IMR-90 (cell line): ENCODE measurements at regions not wholly inside any gene's neighbourhood (a gene's known extent, or its start where the extent isn't known, plus 50 kb on each side); places are given as distances from the start of the nearest gene placed in this dataset.

Source experiments
- ATAC-seq: fragments of 200-7000 bp; cut with Tn5 transposase; 2 replicates; pipeline ENCODE4 v1.9.1; 2020; ENCODE audit warnings: low read depth, mild to moderate bottlenecking, moderate library complexity
- BruUV-seq: library from RNA; stranded (reverse); fragments of 400-500 nt; replicated peaks from 2 replicates; lab custom pipeline; 2021; lab: Mats Ljungman, UMichigan
- CTCF ChIA-PET: fragments of 300-600 bp; formaldehyde crosslinking; extraction: SDS; loops from one replicate; lab custom pipeline; 2021; ENCODE audit warnings: antibody characterized with exemption; lab: Yijun Ruan, JAX
- POLR2A ChIA-PET: fragments of 300-600 bp; sonication (Branson Sonifier 250); formaldehyde crosslinking; loops from one replicate; lab custom pipeline; 2022; ENCODE audit warnings: antibody characterized with exemption; ENCODE audit not compliant: unreplicated experiment; lab: Charles Lee
- DNase-seq: peaks from one replicate; pipeline ENCODE4 v3.0.0; 2013
- H2AFZ ChIP-seq: replicated peaks from 2 replicates; pipeline ENCODE3; 2013; ENCODE audit warnings: low read length, mild to moderate bottlenecking; ENCODE audit not compliant: poor library complexity
- H2AK5ac ChIP-seq: 2 replicates; pipeline ENCODE4 v1.6.1; 2013; ENCODE audit warnings: low read depth, low read length, inconsistent platforms
- H2AK9ac ChIP-seq: replicated peaks from 2 replicates; pipeline ENCODE3; 2013; ENCODE audit warnings: mild to moderate bottlenecking, low read depth, low read length, moderate library complexity; ENCODE audit not compliant: poor library complexity
- H2BK120ac ChIP-seq: 2 replicates; pipeline ENCODE4 v1.6.1; 2013; ENCODE audit warnings: low read depth, low read length, inconsistent platforms
- H2BK15ac ChIP-seq: 3 replicates; pipeline ENCODE4 v1.6.1; 2013; ENCODE audit warnings: low read depth, low read length, inconsistent platforms
- H2BK20ac ChIP-seq: 2 replicates; pipeline ENCODE4 v1.6.1; 2013; ENCODE audit warnings: low read depth, mild to moderate bottlenecking, inconsistent platforms, low read length, moderate library complexity
- H2BK5ac ChIP-seq: 2 replicates; pipeline ENCODE4 v1.6.1; 2013; ENCODE audit warnings: mild to moderate bottlenecking, low read depth, low read length, inconsistent platforms; ENCODE audit not compliant: poor library complexity, severe bottlenecking
- H3K14ac ChIP-seq: replicated peaks from 2 replicates; pipeline ENCODE4 v1.6.1; 2013; ENCODE audit warnings: low read depth, low read length, inconsistent platforms
- H3K18ac ChIP-seq: 2 replicates; pipeline ENCODE4 v1.6.1; 2013; ENCODE audit warnings: low read depth, low read length, control low read depth
- H3K23ac ChIP-seq: 2 replicates; pipeline ENCODE4 v1.6.1; 2013; ENCODE audit warnings: low read depth, low read length, inconsistent platforms
- H3K27ac ChIP-seq: 2 replicates; pipeline ENCODE4 v1.5.1; 2013; ENCODE audit warnings: mild to moderate bottlenecking, control low read depth, low read length; ENCODE audit not compliant: insufficient read depth
- H3K27me3 ChIP-seq: 2 replicates; pipeline ENCODE4 v1.6.1; 2013; ENCODE audit warnings: low read length; ENCODE audit not compliant: control insufficient read depth, insufficient read depth
- H3K36me3 ChIP-seq: 2 replicates; pipeline ENCODE4 v1.6.1; 2013; ENCODE audit warnings: low read length, mixed read lengths; ENCODE audit not compliant: control insufficient read depth, insufficient read depth
- H3K4ac ChIP-seq: 2 replicates; pipeline ENCODE4 v1.6.1; 2013; ENCODE audit warnings: low read depth, low read length, inconsistent platforms
- H3K4me1 ChIP-seq: 2 replicates; pipeline ENCODE4 v1.6.1; 2013; ENCODE audit warnings: low read length, mixed read lengths; ENCODE audit not compliant: control insufficient read depth, insufficient read depth
- H3K4me2 ChIP-seq: 2 replicates; pipeline ENCODE4 v1.6.1; 2013; ENCODE audit warnings: low read depth, mild to moderate bottlenecking, control low read depth, low read length, moderate library complexity
- H3K4me3 ChIP-seq: 2 replicates; pipeline ENCODE4 v1.5.1; 2013; ENCODE audit warnings: low read depth, mild to moderate bottlenecking, control low read depth, low read length, moderate library complexity; ENCODE audit not compliant: insufficient read depth
- H3K56ac ChIP-seq: 2 replicates; pipeline ENCODE4 v1.6.1; 2013; ENCODE audit warnings: low read length, inconsistent platforms; ENCODE audit not compliant: insufficient read depth; ENCODE audit errors: extremely low read depth
- H3K79me1 ChIP-seq, 2 experiments: 2 replicates each; pipeline ENCODE4 v1.6.1; 2013; ENCODE audit warnings: low read length in 2 of 2, inconsistent platforms in 1 of 2, low read depth in 1 of 2
- H3K9ac ChIP-seq: 2 replicates; pipeline ENCODE4 v1.6.1; 2013; ENCODE audit warnings: low read depth, low read length, control low read depth
- H3K9me1 ChIP-seq: 2 replicates; pipeline ENCODE4 v1.6.1; 2013; ENCODE audit warnings: low read length, inconsistent platforms; ENCODE audit not compliant: insufficient read depth
- H3K9me3 ChIP-seq: 2 replicates; pipeline ENCODE4 v1.6.1; 2013; ENCODE audit warnings: low read length; ENCODE audit not compliant: control insufficient read depth, insufficient read depth
- H4K20me1 ChIP-seq: 2 replicates; pipeline ENCODE4 v1.6.1; 2013; ENCODE audit warnings: low read length, inconsistent platforms; ENCODE audit not compliant: insufficient read depth
- H4K5ac ChIP-seq: 2 replicates; pipeline ENCODE4 v1.6.1; 2013; ENCODE audit warnings: mild to moderate bottlenecking, low read depth, low read length, control low read depth
- H4K8ac ChIP-seq, 2 experiments: 2 replicates each; pipeline ENCODE4 v1.6.1; 2013; ENCODE audit warnings: low read depth in 2 of 2, low read length in 2 of 2, control low read depth in 1 of 2, inconsistent platforms in 1 of 2
- H4K91ac ChIP-seq: 2 replicates; pipeline ENCODE4 v1.6.1; 2013; ENCODE audit warnings: low read depth, low read length, inconsistent platforms; ENCODE audit not compliant: insufficient read depth
- BHLHE40 ChIP-seq: fragments of 150-350 bp; IDR thresholded peaks from 2 replicates; pipeline ENCODE4 v1.6.1; 2016; ENCODE audit warnings: mild to moderate bottlenecking, low read depth, low read length
- CEBPB ChIP-seq: IDR thresholded peaks from 2 replicates; pipeline ENCODE4 v1.6.1; 2012; ENCODE audit warnings: low read depth, low read length, improper control_type of control experiment
- CHD1 ChIP-seq: IDR thresholded peaks from 2 replicates; pipeline ENCODE4 v1.6.1; 2012; ENCODE audit warnings: low read depth, low read length, improper control_type of control experiment
- ELK1 ChIP-seq: fragments of 150-350 bp; IDR thresholded peaks from 2 replicates; pipeline ENCODE4 v1.6.1; 2016; ENCODE audit warnings: low read depth, mild to moderate bottlenecking, low read length, moderate library complexity, borderline replicate concordance
- FOS ChIP-seq: fragments of 150-350 bp; IDR thresholded peaks from 2 replicates; pipeline ENCODE4 v1.6.1; 2016; ENCODE audit warnings: low read depth, low read length
- MAFK ChIP-seq: IDR thresholded peaks from 2 replicates; pipeline ENCODE4 v1.6.1; 2012; ENCODE audit warnings: low read depth, low read length, improper control_type of control experiment
- MAZ ChIP-seq: IDR thresholded peaks from 2 replicates; pipeline ENCODE4 v1.6.1; 2012; ENCODE audit warnings: low read depth, mild to moderate bottlenecking, low read length, improper control_type of control experiment, moderate library complexity, borderline replicate concordance
- MXI1 ChIP-seq: IDR thresholded peaks from 2 replicates; pipeline ENCODE4 v1.6.1; 2012; ENCODE audit warnings: low read depth, mild to moderate bottlenecking, low read length, moderate library complexity, borderline replicate concordance
- NFE2L2 ChIP-seq: fragments of 150-350 bp; IDR thresholded peaks from 2 replicates; pipeline ENCODE4 v1.6.1; 2016; ENCODE audit warnings: low read depth, mild to moderate bottlenecking, low read length
- POLR2A ChIP-seq: IDR thresholded peaks from 2 replicates; pipeline ENCODE4 v1.6.1; 2012; ENCODE audit warnings: mild to moderate bottlenecking, low read depth, low read length
- RAD21 ChIP-seq: IDR thresholded peaks from 2 replicates; pipeline ENCODE4 v1.6.1; 2012; ENCODE audit warnings: low read length, improper control_type of control experiment
- RCOR1 ChIP-seq: IDR thresholded peaks from 2 replicates; pipeline ENCODE4 v1.6.1; 2012; ENCODE audit warnings: mild to moderate bottlenecking, low read length, improper control_type of control experiment; ENCODE audit not compliant: insufficient replicate concordance
- RFX5 ChIP-seq: IDR thresholded peaks from 2 replicates; pipeline ENCODE4 v1.8.0; 2012; ENCODE audit warnings: low read depth, mild to moderate bottlenecking, low read length, moderate library complexity
- SMC3 ChIP-seq: fragments of 150-350 bp; IDR thresholded peaks from 2 replicates; pipeline ENCODE4 v1.6.1; 2016; ENCODE audit warnings: low read depth, mild to moderate bottlenecking, antibody characterized with exemption, low read length, moderate library complexity
- WGBS, 2 experiments: methylation state at CpG; one replicate each; pipeline versions ENCODE4 v1.1.5 to v1.1.7; 2013; ENCODE audit warnings: missing lambda C conversion rate in 2 of 2; ENCODE audit not compliant: insufficient read length in 1 of 2; ENCODE audit errors: extremely low coverage in 2 of 2; 5-methylcytosine and 5-hydroxymethylcytosine counted together
- dilution Hi-C: fragments of 300-500 bp; cut with HindIII; formaldehyde crosslinking; loops from one replicate; pipeline ENCODE4 v1.14.3; 2018; ENCODE audit warnings: low sequenced_read_pairs; ENCODE audit not compliant: unreplicated experiment
- in situ Hi-C: fragments of 300-500 bp; cut with MboI; formaldehyde crosslinking; loops from 3 replicates; pipeline ENCODE4 v1.14.3; 2019; ENCODE audit warnings: low sequenced_read_pairs, inconsistent platforms, mixed read lengths
- intact Hi-C: fragments of 100-400 bp; cut with micrococcal nuclease; formaldehyde crosslinking; loops from 2 replicates; pipeline ENCODE4 v1.10.0; 2022
- TF ChIP-seq, protein P1 (sequence below): conservative IDR thresholded peaks from 2 replicates; pipeline ENCODE4 v1.5.1; 2012; ENCODE audit warnings: mild to moderate bottlenecking, low read depth, low read length, improper control_type of control experiment
- TF ChIP-seq, protein P2 (sequence below): fragments of 150-350 bp; IDR thresholded peaks from 2 replicates; pipeline ENCODE4 v1.6.1; 2017; ENCODE audit warnings: mild to moderate bottlenecking, antibody characterized with exemption, low read length, low read depth

DNA sequence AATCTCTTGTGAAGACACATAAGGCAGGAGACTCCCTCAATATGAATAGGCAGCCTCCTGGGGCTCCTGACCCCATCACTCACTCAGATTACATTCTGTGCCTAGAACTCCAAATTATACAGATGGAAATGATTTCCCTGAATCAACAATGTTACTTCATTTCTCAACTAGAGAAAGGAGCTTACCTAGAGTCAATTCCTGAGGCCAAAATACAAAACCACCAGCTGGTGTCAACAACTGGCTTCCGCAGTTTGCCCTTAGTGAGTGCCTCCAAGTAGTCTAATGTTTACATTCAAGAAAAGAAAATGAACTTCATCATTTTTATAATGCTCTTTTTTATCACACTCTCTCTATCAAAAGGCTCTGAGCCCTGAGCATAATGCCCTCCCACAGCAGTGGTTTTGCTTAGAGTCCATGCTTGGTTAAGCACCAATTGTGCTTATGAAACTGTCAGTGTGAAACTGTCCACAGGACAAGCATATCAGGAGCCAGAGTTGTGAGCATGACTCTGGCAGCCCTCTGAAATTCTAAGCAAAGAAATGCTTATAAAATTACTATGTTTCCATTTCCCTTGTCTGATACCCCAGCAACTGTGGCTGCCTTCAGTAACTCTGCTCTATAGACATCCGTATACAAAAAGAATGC, 305.7 kb upstream of the PKDCC start:
- H2BK15ac ChIP-seq, result no peak overlapping the region
- no peak overlapping the region for H3K4ac ChIP-seq
- H2BK20ac ChIP-seq, result no peak overlapping the region
- TF ChIP-seq ELK1, result no peak
- no peak for TF ChIP-seq CEBPB
- TF ChIP-seq, protein P1, sequence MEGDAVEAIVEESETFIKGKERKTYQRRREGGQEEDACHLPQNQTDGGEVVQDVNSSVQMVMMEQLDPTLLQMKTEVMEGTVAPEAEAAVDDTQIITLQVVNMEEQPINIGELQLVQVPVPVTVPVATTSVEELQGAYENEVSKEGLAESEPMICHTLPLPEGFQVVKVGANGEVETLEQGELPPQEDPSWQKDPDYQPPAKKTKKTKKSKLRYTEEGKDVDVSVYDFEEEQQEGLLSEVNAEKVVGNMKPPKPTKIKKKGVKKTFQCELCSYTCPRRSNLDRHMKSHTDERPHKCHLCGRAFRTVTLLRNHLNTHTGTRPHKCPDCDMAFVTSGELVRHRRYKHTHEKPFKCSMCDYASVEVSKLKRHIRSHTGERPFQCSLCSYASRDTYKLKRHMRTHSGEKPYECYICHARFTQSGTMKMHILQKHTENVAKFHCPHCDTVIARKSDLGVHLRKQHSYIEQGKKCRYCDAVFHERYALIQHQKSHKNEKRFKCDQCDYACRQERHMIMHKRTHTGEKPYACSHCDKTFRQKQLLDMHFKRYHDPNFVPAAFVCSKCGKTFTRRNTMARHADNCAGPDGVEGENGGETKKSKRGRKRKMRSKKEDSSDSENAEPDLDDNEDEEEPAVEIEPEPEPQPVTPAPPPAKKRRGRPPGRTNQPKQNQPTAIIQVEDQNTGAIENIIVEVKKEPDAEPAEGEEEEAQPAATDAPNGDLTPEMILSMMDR, result no peak
- no peak for TF ChIP-seq CHD1
- no peak for TF ChIP-seq SMC3
- no peak for TF ChIP-seq RFX5
- TF ChIP-seq FOS, result no peak
- no peak for TF ChIP-seq MAFK
- TF ChIP-seq POLR2A, result no peak
- no peak for TF ChIP-seq NFE2L2
- TF ChIP-seq MXI1, result no peak
- TF ChIP-seq, protein P2, sequence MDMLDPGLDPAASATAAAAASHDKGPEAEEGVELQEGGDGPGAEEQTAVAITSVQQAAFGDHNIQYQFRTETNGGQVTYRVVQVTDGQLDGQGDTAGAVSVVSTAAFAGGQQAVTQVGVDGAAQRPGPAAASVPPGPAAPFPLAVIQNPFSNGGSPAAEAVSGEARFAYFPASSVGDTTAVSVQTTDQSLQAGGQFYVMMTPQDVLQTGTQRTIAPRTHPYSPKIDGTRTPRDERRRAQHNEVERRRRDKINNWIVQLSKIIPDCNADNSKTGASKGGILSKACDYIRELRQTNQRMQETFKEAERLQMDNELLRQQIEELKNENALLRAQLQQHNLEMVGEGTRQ, result no peak
- TF ChIP-seq RCOR1, result no peak
- TF ChIP-seq MAZ, result no peak
- TF ChIP-seq RAD21, result no peak
- TF ChIP-seq BHLHE40, result no peak
- DNase-seq (no peak), ATAC-seq (no peak)
- no peak overlapping the region for H3K4me2 ChIP-seq
- H3K56ac ChIP-seq, result no peak overlapping the region
- no peak overlapping the region for H2BK120ac ChIP-seq
- no peaks in the 10 kb centered on the region for H3K36me3 ChIP-seq
- no TSS peak for BruUV-seq
- no peak overlapping the region for H2AK5ac ChIP-seq
- H3K27me3 ChIP-seq, result no peaks in the 10 kb centered on the region
- dilution Hi-C loops, result no loop called here
- no peak overlapping the region for H2AFZ ChIP-seq
- POLR2A ChIA-PET, result no interaction called here
- H4K20me1 ChIP-seq, result no peaks in the 10 kb centered on the region
- no peak overlapping the region for H4K5ac ChIP-seq
- no peak overlapping the region for H4K91ac ChIP-seq
- no peak overlapping the region for H3K27ac ChIP-seq
- no CpG with 5 or more reads among the region's 2 CpGs for WGBS, 2 experiments
- CTCF ChIA-PET, result no interaction called here
- H3K14ac ChIP-seq, result no peak overlapping the region
- no peak overlapping the region for H3K18ac ChIP-seq
- no peak overlapping the region for H3K4me3 ChIP-seq
- intact Hi-C loops, result no loop called here
- H3K23ac ChIP-seq, result no peak overlapping the region
- H3K9me3 ChIP-seq, result no peaks in the 10 kb centered on the region
- no peak overlapping the region for H3K9ac ChIP-seq
- no peak overlapping the region for H2BK5ac ChIP-seq
- H3K4me1 ChIP-seq, result no peaks in the 10 kb centered on the region
- no peak overlapping the region for H4K8ac ChIP-seq
- H3K79me1 ChIP-seq, result no peaks in the 10 kb centered on the region
- H3K9me1 ChIP-seq, result no peaks in the 10 kb centered on the region
- in situ Hi-C loops, result no loop called here
- no peak overlapping the region for H2AK9ac ChIP-seq
